ENCODE measurements at regions not wholly inside any gene's neighbourhood (a gene's known extent, or its start where the extent isn't known, plus 50 kb on each side); places are given as distances from the start of the nearest gene placed in this dataset.

GRCh38 chr9:118273048-118273447, 568.8 kb downstream of the TLR4 start:
- H3K4me3 ChIP-seq (ENCODE audit: low read depth, low read length), result no peak overlapping the region
- no peaks in the 10 kb centered on the region for H3K9me3 ChIP-seq (ENCODE audit: severe bottlenecking)
- DNase-seq, result no peak

DNA sequence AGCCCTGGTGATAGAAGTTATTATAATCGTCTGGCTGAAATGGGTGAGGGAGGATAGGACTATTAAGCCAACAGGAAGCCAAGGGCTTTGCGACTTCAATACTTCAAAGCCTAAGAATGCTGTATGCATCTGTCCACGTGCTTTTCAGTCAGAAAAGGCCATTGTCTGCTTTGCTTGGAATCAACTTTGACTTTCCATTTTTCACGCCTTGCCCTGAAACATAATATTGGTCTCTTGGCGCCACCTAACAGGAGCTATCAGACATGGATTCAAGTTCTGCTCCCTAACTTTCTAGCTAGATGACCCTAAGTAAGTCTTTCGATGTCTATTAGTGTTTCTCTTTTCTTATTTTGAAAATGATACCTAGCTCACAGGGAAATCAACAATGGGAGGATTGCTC, 572.6 kb downstream of the TLR4 start:
- H3K9me3 ChIP-seq (ENCODE audit: severe bottlenecking), result no peaks in the 10 kb centered on the region
- TF ChIP-seq, protein P1, sequence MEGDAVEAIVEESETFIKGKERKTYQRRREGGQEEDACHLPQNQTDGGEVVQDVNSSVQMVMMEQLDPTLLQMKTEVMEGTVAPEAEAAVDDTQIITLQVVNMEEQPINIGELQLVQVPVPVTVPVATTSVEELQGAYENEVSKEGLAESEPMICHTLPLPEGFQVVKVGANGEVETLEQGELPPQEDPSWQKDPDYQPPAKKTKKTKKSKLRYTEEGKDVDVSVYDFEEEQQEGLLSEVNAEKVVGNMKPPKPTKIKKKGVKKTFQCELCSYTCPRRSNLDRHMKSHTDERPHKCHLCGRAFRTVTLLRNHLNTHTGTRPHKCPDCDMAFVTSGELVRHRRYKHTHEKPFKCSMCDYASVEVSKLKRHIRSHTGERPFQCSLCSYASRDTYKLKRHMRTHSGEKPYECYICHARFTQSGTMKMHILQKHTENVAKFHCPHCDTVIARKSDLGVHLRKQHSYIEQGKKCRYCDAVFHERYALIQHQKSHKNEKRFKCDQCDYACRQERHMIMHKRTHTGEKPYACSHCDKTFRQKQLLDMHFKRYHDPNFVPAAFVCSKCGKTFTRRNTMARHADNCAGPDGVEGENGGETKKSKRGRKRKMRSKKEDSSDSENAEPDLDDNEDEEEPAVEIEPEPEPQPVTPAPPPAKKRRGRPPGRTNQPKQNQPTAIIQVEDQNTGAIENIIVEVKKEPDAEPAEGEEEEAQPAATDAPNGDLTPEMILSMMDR (IDR thresholded peaks at IDR 0.05; ENCODE audit: low read depth, low read length), result peak; percentile 35; the same call in 1 of the 2 replicates
- H3K27ac ChIP-seq, result no peak overlapping the region
- H3K36me3 ChIP-seq, result no peaks in the 10 kb centered on the region
- no peak overlapping the region for H3K4me3 ChIP-seq (ENCODE audit: low read depth, low read length)
- H3K27me3 ChIP-seq (ENCODE audit: insufficient read depth, low read depth, severe bottlenecking), result no peaks in the 10 kb centered on the region
- no peak for DNase-seq

More at GRCh38 chr9:118273048-118273447, 568.8 kb downstream of the TLR4 start:
- H3K36me3 ChIP-seq, result no peaks in the 10 kb centered on the region
- no peak overlapping the region for H3K27ac ChIP-seq
- TF ChIP-seq, protein P1 (IDR thresholded peaks at IDR 0.05; ENCODE audit: low read depth, low read length), result no peak
- no peaks in the 10 kb centered on the region for H3K27me3 ChIP-seq (ENCODE audit: insufficient read depth, low read depth, severe bottlenecking)

GRCh38 chr9:118281772-118282171, 577.6 kb downstream of the TLR4 start:
- Histone ChIP-seq H3K9me3 (ENCODE audit: severe bottlenecking) (peaks cover 2% of the 10 kb centered on the region), H3K4me3 (ENCODE audit: low read depth, low read length) (no peak overlapping the region)
- no peak for DNase-seq

DNA sequence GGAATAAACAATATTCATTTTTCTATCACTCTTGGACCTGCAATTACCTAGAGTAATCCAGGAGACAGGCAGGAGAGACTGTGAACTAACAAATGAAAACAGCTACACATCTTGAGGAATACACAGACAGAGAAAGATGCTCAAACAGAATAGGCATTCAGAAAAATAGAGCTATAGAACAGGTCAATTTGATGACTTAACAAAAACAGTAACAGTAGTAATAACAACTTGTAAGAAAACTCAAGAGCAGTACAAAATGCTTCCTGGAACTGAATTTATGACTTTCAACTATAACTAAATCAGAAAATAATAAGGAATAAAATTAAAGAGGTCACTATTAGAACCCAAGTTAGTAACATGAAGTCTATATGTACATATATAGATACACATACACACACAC, 579.3 kb downstream of the TLR4 start:
- Histone ChIP-seq H3K27me3 (ENCODE audit: insufficient read depth, low read depth, severe bottlenecking) (no peaks in the 10 kb centered on the region), H3K4me3 (ENCODE audit: low read depth, low read length) (no peak overlapping the region), H3K9me3 (ENCODE audit: severe bottlenecking) (peaks cover 3% of the 10 kb centered on the region), H3K27ac (no peak overlapping the region), H3K36me3 (no peaks in the 10 kb centered on the region)
- TF ChIP-seq, protein P1 (IDR thresholded peaks at IDR 0.05; ENCODE audit: low read depth, low read length), result no peak
- no peak for DNase-seq

More at GRCh38 chr9:118281772-118282171, 577.6 kb downstream of the TLR4 start:
- TF ChIP-seq, protein P1 (IDR thresholded peaks at IDR 0.05; ENCODE audit: low read depth, low read length), result no peak
- Histone ChIP-seq H3K27me3 (ENCODE audit: insufficient read depth, low read depth, severe bottlenecking) (no peaks in the 10 kb centered on the region), H3K27ac (no peak overlapping the region), H3K36me3 (no peaks in the 10 kb centered on the region)

DNA sequence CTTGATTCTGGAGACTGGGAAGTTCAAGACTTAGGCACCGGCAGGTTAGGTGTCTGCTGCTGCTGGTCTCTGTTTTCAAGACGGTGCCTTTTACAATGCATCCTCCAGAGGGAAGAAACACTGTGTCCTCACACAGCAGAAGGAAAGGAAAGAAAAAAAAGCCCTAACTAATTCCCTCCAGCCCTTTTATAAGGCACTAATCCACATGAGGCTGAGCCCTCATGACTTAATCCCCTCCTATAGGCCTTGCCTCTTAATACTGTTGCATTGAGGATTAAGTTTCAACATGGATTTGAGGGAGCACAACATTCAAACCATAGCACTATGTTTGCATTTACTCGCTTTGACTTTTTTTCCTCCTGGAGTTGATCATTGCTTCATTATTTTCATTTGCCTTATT, 585.9 kb downstream of the TLR4 start:
- peaks cover 3% of the 10 kb centered on the region for H3K9me3 ChIP-seq (ENCODE audit: severe bottlenecking)
- H3K4me3 ChIP-seq (ENCODE audit: low read depth, low read length), result no peak overlapping the region
- TF ChIP-seq, protein P1 (IDR thresholded peaks at IDR 0.05; ENCODE audit: low read depth, low read length), result no peak
- H3K36me3 ChIP-seq, result no peaks in the 10 kb centered on the region
- DNase-seq, result peak; percentile 67
- no peak overlapping the region for H3K27ac ChIP-seq
- no peaks in the 10 kb centered on the region for H3K27me3 ChIP-seq (ENCODE audit: insufficient read depth, low read depth, severe bottlenecking)

- H3K27me3 ChIP-seq (ENCODE audit: insufficient read depth, low read depth, severe bottlenecking), result no peaks in the 10 kb centered on the region
- H3K27ac ChIP-seq, result no peak overlapping the region
- H3K9me3 ChIP-seq (ENCODE audit: severe bottlenecking), result no peaks in the 10 kb centered on the region
- H3K36me3 ChIP-seq, result no peaks in the 10 kb centered on the region
- TF ChIP-seq, protein P1 (IDR thresholded peaks at IDR 0.05; ENCODE audit: low read depth, low read length), result no peak
- no peak overlapping the region for H3K4me3 ChIP-seq (ENCODE audit: low read depth, low read length)
- no peak for DNase-seq
Observed at GRCh38 chr9:118295413-118295812, 591.2 kb downstream of the TLR4 start.

Data from WERI-Rb-1 (cell line).